ENCODE measurements at regions not wholly inside any gene's neighbourhood (a gene's known extent, or its start where the extent isn't known, plus 50 kb on each side); places are given as distances from the start of the nearest gene placed in this dataset.

DNA sequence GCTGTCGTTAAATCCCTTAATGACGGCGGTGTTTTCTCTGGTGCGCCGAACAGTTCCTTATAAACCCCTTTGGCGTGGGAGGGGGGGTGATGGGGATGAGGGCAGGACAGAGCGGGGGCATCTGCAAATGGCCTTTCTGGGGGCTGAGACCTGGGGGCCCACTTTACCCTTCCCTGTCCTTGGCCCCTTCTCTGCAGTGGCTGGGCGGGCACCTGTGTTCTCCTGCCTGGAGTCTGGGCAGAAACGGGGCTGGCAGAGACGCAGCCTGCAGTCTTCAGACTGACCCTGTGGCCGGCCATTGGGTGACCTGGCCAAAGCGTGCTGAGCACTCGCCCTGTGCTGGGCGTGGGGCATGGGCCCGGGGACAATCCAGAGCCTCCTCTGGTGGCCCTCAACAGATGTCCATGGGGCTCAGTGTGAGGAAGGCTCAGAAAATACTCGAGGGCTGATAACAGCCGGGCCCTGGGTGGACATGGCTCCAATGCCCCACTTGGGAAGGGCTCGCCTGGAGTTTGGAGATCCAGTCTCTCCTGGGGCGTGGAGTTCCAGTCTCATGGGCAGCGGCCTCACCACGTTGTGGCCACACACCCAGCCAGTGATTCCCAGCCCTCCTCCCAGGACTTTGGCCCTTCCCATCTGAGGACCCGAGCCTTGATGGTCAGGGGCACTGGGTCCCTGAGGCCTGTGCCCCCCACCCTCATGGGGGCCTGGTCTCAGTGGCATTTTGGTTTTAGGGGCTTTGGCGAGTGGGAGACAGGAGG, 50.8 kb upstream of the ACTRT2 start:
- Histone ChIP-seq H3K4me1 (ENCODE audit: control insufficient read depth, insufficient read depth, low read length) (peaks cover 8% of the 10 kb centered on the region), H3K4me3 (ENCODE audit: low read length) (no peak overlapping the region), H3K36me3 (ENCODE audit: control insufficient read depth, insufficient read depth, low read length) (no peaks in the 10 kb centered on the region), H3K27ac (ENCODE audit: low read length) (no peak overlapping the region), H3K27me3 (ENCODE audit: control insufficient read depth, insufficient read depth, low read length) (no peaks in the 10 kb centered on the region), H3K9me3 (ENCODE audit: control insufficient read depth, low read depth, low read length) (no peaks in the 10 kb centered on the region)
- DNase-seq: no peak
- WGBS (ENCODE audit: insufficient coverage, low lambda C conversion rate): no CpG with 5 or more reads among the region's 23 CpGs

DNA sequence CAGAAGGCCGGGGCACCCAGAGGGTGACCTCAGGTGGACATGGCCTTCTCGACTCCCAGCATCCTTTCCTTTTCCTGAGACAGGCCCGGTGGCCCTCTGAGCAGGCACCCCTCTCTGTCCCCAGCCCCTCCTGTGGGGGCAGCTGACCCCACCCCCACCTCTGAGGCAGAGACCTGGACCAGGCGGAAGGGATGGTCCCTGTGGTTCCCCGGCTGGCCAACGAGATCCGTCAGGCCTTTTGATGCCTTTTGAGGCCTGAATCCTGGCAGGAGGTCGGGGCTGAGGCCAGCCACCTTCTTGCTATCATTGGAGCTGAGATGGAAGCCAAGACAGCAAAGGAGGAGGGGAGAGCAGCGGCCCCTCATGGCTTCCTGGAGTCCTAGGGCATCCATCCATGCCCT, 50.2 kb upstream of the ACTRT2 start:
- no peak for DNase-seq
- no peaks in the 10 kb centered on the region for H3K27me3 ChIP-seq (ENCODE audit: control insufficient read depth, insufficient read depth, low read length)
- WGBS (ENCODE audit: insufficient coverage, low lambda C conversion rate): no CpG with 5 or more reads among the region's 9 CpGs
- no peaks in the 10 kb centered on the region for H3K36me3 ChIP-seq (ENCODE audit: control insufficient read depth, insufficient read depth, low read length)
- H3K9me3 ChIP-seq (ENCODE audit: control insufficient read depth, low read depth, low read length): no peaks in the 10 kb centered on the region
- no peak overlapping the region for H3K4me3 ChIP-seq (ENCODE audit: low read length)
- H3K27ac ChIP-seq (ENCODE audit: low read length): no peak overlapping the region
- peaks cover 8% of the 10 kb centered on the region for H3K4me1 ChIP-seq (ENCODE audit: control insufficient read depth, insufficient read depth, low read length)
